GM11168 (cell line): ENCODE measurements at regions not wholly inside any gene's neighbourhood (a gene's known extent, or its start where the extent isn't known, plus 50 kb on each side); places are given as distances from the start of the nearest gene placed in this dataset.
"Not testable (repeated sequence)": the region's sequence is repeated elsewhere in the genome, so short reads cannot be mapped to it uniquely, and the experiment has no call there.

Source experiments
- in situ Hi-C: fragments of 300-500 bp; cut with MboI; formaldehyde crosslinking; loops from one replicate; pipeline ENCODE4 v1.12.0; 2022; ENCODE audit warnings: low sequenced_read_pairs; ENCODE audit not compliant: unreplicated experiment

- in situ Hi-C loops, result no loop called here
Observed at GRCh38 chr6:132063204-132063603, 112.0 kb upstream of the CCN2 start.

GRCh38 chr6:132062626-132063025, 111.5 kb upstream of the CCN2 start:
- in situ Hi-C loops, result no loop called here

GRCh38 chr6:132061381-132061780, 110.2 kb upstream of the CCN2 start:
- in situ Hi-C loops, result no loop called here

- in situ Hi-C loops, result no loop called here
Observed at GRCh38 chr6:132060591-132060990, 109.4 kb upstream of the CCN2 start.

GRCh38 chr6:132058975-132059374, 107.8 kb upstream of the CCN2 start:
- in situ Hi-C loops, result no loop called here

- in situ Hi-C loops, result no loop called here
Observed at GRCh38 chr6:132054525-132054924, 103.4 kb upstream of the CCN2 start.

GRCh38 chr6:132053511-132053910, 102.3 kb upstream of the CCN2 start:
- in situ Hi-C loops, result no loop called here

- in situ Hi-C loops, result no loop called here
Observed at GRCh38 chr6:132052096-132052495, 100.9 kb upstream of the CCN2 start.

- in situ Hi-C loops, result no loop called here
Observed at GRCh38 chr6:132045877-132046276, 94.7 kb upstream of the CCN2 start.

- in situ Hi-C loops, result no loop called here
Observed at GRCh38 chr6:132043148-132043547, 92.0 kb upstream of the CCN2 start.

- in situ Hi-C loops, result no loop called here
Observed at GRCh38 chr6:132041706-132042105, 90.5 kb upstream of the CCN2 start.

- in situ Hi-C loops, result no loop called here
Observed at GRCh38 chr6:132028029-132028428, 76.9 kb upstream of the CCN2 start.

GRCh38 chr6:132025468-132025867, 74.3 kb upstream of the CCN2 start:
- in situ Hi-C loops, result no loop called here

- in situ Hi-C loops, result no loop called here
Observed at GRCh38 chr6:132023490-132023889, 72.3 kb upstream of the CCN2 start.

- in situ Hi-C loops, result no loop called here
Observed at GRCh38 chr6:132021552-132022375, 70.6 kb upstream of the CCN2 start.

- in situ Hi-C loops, result not testable (repeated sequence)
Observed at GRCh38 chr6:132020918-132021317, 69.7 kb upstream of the CCN2 start.

GRCh38 chr6:132020138-132020581, 69.0 kb upstream of the CCN2 start:
- in situ Hi-C loops, result no loop called here

GRCh38 chr6:132019586-132019985, 68.4 kb upstream of the CCN2 start:
- in situ Hi-C loops, result no loop called here

GRCh38 chr6:132017942-132018341, 66.8 kb upstream of the CCN2 start:
- in situ Hi-C loops, result no loop called here

GRCh38 chr6:132016396-132016795, 65.2 kb upstream of the CCN2 start:
- in situ Hi-C loops, result no loop called here

- in situ Hi-C loops, result no loop called here
Observed at GRCh38 chr6:132011582-132011981, 60.4 kb upstream of the CCN2 start.

- in situ Hi-C loops, result no loop called here
Observed at GRCh38 chr6:132009175-132009574, 58.0 kb upstream of the CCN2 start.
